AG09319 (cell line): ENCODE measurements at regions not wholly inside any gene's neighbourhood (a gene's known extent, or its start where the extent isn't known, plus 50 kb on each side); places are given as distances from the start of the nearest gene placed in this dataset.

Experiments
- DNase-seq: peaks from one replicate; pipeline ENCODE4 v3.0.0-alpha.2; 2010; ENCODE audit warnings: low read depth; ENCODE audit errors: extremely low read depth
- TF ChIP-seq, protein P1 (sequence below): IDR thresholded peaks from 2 replicates; pipeline ENCODE4 v1.5.1; 2011; ENCODE audit warnings: low read depth, mild to moderate bottlenecking, inconsistent platforms, low read length, moderate library complexity

DNA sequence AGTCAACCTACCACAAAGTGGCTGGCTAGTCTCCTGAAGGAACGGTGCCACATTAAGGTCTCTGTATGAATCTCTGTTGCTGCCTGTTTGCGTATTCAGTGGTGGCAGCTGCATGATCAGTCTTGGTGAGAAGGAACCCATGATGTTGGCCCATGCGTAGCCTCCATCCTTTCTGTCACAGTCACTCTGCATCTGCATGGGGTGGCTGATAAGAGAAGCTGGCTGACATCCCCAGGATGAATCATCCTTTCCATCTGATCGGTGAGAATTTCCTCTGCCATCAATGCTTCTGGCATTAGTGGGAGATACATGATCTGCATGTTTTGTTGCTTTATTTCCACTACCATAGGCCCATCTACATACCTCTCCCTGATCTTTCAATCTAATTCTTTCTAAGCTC is 199.0 kb upstream of the NECTIN1 start:
- DNase-seq: no peak
- TF ChIP-seq, protein P1, sequence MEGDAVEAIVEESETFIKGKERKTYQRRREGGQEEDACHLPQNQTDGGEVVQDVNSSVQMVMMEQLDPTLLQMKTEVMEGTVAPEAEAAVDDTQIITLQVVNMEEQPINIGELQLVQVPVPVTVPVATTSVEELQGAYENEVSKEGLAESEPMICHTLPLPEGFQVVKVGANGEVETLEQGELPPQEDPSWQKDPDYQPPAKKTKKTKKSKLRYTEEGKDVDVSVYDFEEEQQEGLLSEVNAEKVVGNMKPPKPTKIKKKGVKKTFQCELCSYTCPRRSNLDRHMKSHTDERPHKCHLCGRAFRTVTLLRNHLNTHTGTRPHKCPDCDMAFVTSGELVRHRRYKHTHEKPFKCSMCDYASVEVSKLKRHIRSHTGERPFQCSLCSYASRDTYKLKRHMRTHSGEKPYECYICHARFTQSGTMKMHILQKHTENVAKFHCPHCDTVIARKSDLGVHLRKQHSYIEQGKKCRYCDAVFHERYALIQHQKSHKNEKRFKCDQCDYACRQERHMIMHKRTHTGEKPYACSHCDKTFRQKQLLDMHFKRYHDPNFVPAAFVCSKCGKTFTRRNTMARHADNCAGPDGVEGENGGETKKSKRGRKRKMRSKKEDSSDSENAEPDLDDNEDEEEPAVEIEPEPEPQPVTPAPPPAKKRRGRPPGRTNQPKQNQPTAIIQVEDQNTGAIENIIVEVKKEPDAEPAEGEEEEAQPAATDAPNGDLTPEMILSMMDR: no peak

DNA sequence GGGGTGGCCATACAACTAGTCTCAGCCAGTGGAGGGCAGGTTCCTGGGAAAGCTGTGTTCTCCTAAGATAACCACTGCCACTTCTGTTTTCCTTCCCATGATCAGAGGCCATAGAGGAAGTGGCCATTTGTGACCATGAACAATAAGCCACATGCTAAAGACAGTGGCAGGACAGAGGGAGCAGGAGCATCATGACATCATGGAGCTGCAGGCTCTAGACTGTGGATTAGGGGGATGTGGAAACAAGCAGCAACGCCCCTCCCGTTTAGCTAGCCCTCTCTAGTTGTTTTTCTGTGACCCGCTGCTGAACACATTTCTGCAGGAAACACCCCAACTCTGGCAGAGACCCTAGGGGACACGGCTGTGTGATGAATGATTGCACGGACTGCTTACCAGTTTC is 195.0 kb upstream of the NECTIN1 start:
- TF ChIP-seq, protein P1: no peak
- DNase-seq: no peak

DNA sequence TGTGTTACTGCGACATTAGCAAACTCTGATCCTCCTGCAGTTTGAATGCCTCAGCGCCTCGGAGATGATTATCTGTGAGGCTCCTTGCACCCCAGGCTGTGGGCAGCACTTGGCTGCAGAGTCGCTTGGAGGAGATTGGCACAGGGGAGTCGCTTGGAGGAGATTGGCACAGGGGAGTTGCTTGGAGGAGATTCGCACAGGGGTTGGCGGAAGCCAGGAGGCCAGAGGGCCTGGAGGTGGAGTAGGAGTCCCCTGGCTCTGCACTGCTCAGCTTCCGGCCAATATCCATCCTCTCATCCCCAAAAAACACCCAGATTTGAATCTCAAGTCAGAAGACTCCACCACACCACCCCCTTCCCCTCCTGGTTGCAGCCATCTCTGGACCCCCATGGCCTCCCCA is 192.6 kb upstream of the NECTIN1 start:
- no peak for DNase-seq
- TF ChIP-seq, protein P1: no peak

DNA sequence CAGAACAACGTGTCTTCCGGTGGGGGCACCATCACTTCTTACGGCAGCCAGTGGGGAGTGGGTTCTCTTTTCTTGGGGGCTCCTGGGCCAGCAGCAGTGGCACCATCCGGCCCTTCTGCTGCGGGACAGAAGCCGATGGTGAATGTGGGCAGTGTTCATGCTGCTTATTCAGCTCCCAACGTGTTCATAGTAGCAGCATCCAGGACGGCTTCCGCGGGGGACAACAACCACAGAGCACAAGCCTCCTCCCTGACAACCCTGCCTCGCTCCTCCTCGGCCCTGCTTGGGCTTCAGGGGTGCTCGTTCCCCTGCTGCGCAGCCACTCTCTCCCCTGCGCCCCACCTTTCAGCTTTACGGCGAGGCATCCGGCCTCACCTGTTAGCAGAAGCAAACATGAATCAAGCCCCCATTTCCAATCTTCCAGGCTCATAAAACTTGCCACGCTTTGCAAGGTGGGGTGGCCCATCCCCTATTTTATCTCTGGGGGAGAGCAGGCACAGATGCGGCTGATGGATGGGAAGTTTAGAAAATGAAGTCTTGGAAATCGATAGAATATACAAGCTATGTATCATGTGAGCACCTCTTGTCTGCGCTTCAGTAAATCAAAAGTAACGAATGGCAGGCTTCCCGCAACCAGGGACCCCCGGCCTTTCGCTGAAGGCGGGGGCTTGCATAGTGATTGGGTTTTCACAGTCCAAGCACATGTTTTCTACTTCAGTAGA is 191.8 kb upstream of the NECTIN1 start:
- DNase-seq: no peak
- TF ChIP-seq, protein P1: no peak

GRCh38 chr11:119919656-119920055 is 190.7 kb upstream of the NECTIN1 start:
- TF ChIP-seq, protein P1: no peak
- DNase-seq: no peak

GRCh38 chr11:119918347-119918746 is 189.3 kb upstream of the NECTIN1 start:
- no peak for DNase-seq
- TF ChIP-seq, protein P1: no peak

DNA sequence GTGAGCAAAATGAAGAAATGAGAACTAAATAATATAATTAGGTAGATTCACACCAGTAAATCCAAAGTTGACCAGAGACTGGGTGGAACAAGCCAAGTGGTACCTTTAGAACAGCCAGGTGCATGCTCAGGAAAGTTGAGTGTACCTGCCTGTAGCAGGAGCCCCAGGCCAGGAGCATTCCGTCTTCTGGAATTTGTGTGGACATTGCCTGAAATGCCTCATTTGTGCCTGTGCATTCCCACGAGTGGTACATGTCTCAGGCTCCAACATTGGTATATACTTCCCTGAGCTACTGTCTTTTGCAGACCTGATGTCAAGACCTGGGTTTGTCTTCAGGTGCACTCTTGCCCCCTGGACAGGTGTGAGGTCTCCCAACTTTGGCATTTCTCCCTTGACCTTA is 187.6 kb upstream of the NECTIN1 start:
- DNase-seq: no peak
- TF ChIP-seq, protein P1: no peak
